ENCODE measurements at regions not wholly inside any gene's neighbourhood (a gene's known extent, or its start where the extent isn't known, plus 50 kb on each side); places are given as distances from the start of the nearest gene placed in this dataset.

DNA sequence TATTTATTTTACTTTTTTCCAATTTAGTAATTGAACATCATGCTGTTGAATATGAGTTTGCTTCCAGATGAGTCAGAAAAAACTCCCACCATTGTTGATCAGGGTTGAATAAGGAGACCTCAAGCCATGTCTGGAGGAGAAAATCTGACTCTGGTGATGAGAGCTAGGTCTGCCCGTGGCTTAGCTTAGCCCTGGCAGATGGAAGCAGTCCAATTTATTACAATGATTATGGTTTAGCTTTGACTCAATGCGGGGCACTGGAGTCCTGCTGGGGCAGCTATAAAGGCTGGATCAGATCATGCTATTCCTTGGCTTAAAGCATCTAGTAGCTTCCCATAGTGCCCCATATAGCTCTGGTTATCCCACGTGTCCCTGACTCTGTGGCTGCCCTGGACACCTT lies 506.5 kb downstream of the MN1 start:
- Histone ChIP-seq H3K27ac (ENCODE audit: insufficient read length, low read depth, low read length) (no peak overlapping the region), H4K91ac (ENCODE audit: insufficient read length, low read depth, low read length) (no peak overlapping the region), H2BK5ac (ENCODE audit: insufficient read length, low read length) (no peak overlapping the region), H4K5ac (ENCODE audit: insufficient read length, low read depth, low read length) (no peak overlapping the region), H3K4me1 (ENCODE audit: insufficient read depth, low read length) (peaks cover 2% of the 10 kb centered on the region), H3K14ac (ENCODE audit: insufficient read depth, low read length) (no peak overlapping the region), H2BK15ac (ENCODE audit: low read depth, low read length) (no peak overlapping the region), H2BK12ac (ENCODE audit: insufficient read length, low read depth, low read length) (no peak overlapping the region), H3K79me2 (ENCODE audit: insufficient read depth, low read length) (no peaks in the 10 kb centered on the region), H3K27me3 (ENCODE audit: insufficient read depth, low read length) (no peaks in the 10 kb centered on the region), H3K4ac (ENCODE audit: low read depth, low read length) (no peak overlapping the region), H4K8ac (replicated peaks; ENCODE audit: insufficient read length, low read depth, low read length) (no peak overlapping the region), H4K20me1 (ENCODE audit: control insufficient read depth, insufficient read depth, insufficient read length) (no peaks in the 10 kb centered on the region), H3K18ac (ENCODE audit: insufficient read length, low read depth, low read length) (no peak overlapping the region), H3K4me2 (ENCODE audit: insufficient read depth, insufficient read length, low read length) (no peak overlapping the region), H2AFZ (ENCODE audit: low read length) (no peak overlapping the region), H2BK120ac (ENCODE audit: low read depth, low read length, poor library complexity, severe bottlenecking) (no peak overlapping the region), H3K23me2 (ENCODE audit: insufficient read length, low read depth, low read length, poor library complexity, severe bottlenecking) (peaks cover 2% of the 10 kb centered on the region), H3K9ac (ENCODE audit: extremely low read depth, insufficient read length, low read length) (no peak overlapping the region), H3K23ac (ENCODE audit: insufficient read length, low read depth, low read length) (no peak overlapping the region), H3K79me1 (ENCODE audit: insufficient read depth, low read depth, low read length, poor library complexity, severe bottlenecking) (no peaks in the 10 kb centered on the region), H3T11ph (ENCODE audit: low read length) (no peak overlapping the region), H3K56ac (ENCODE audit: insufficient read length, low read depth, low read length) (no peak overlapping the region), H2BK20ac (ENCODE audit: low read depth, low read length, poor library complexity, severe bottlenecking) (no peak overlapping the region), H2AK5ac (ENCODE audit: insufficient read length, low read length) (no peak overlapping the region), H3K9me3 (ENCODE audit: control insufficient read depth, low read depth, low read length) (no peaks in the 10 kb centered on the region)
- TF ChIP-seq, protein P1, sequence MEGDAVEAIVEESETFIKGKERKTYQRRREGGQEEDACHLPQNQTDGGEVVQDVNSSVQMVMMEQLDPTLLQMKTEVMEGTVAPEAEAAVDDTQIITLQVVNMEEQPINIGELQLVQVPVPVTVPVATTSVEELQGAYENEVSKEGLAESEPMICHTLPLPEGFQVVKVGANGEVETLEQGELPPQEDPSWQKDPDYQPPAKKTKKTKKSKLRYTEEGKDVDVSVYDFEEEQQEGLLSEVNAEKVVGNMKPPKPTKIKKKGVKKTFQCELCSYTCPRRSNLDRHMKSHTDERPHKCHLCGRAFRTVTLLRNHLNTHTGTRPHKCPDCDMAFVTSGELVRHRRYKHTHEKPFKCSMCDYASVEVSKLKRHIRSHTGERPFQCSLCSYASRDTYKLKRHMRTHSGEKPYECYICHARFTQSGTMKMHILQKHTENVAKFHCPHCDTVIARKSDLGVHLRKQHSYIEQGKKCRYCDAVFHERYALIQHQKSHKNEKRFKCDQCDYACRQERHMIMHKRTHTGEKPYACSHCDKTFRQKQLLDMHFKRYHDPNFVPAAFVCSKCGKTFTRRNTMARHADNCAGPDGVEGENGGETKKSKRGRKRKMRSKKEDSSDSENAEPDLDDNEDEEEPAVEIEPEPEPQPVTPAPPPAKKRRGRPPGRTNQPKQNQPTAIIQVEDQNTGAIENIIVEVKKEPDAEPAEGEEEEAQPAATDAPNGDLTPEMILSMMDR (conservative IDR thresholded peaks at IDR 0.05), result no peak
- Mint-ChIP-seq H3K27ac (no peak overlapping the region), H3K9me3 (no peaks in the 10 kb centered on the region; a peak in 1 of 5 replicates), H3K4me1 (peaks cover 21 to 49% of the 10 kb centered on the region in 2 experiments), H3K36me3 (ENCODE audit: insufficient read depth in 1 of 3, low read depth in 3 of 3) (no peaks in the 10 kb centered on the region), H3K4me3 (no peak overlapping the region), H3K27me3 (ENCODE audit: low read depth) (peaks cover 15% of the 10 kb centered on the region)
- DNase-seq, result no peak
- no CpG with 5 or more reads among the region's 3 CpGs for WGBS (ENCODE audit: extremely low coverage, insufficient read length, low lambda C conversion rate)
